H9 (cell line): ENCODE measurements at regions not wholly inside any gene's neighbourhood (a gene's known extent, or its start where the extent isn't known, plus 50 kb on each side); places are given as distances from the start of the nearest gene placed in this dataset.

Experiments used
- DNase-seq: peaks from one replicate; pipeline ENCODE4 v3.0.0-alpha.2; 2017
- H2AFZ ChIP-seq: one replicate; pipeline ENCODE4 v1.6.1; 2013; ENCODE audit warnings: mild to moderate bottlenecking, low read length, control low read depth, moderate library complexity
- H2AK5ac ChIP-seq: 2 replicates; pipeline ENCODE4 v1.6.1; 2013; ENCODE audit warnings: low read length, control low read depth, mixed read lengths; ENCODE audit not compliant: insufficient read length
- H2BK120ac ChIP-seq: one replicate; pipeline ENCODE4 v1.6.1; 2013; ENCODE audit warnings: low read depth, mild to moderate bottlenecking, low read length, control low read depth, inconsistent platforms; ENCODE audit not compliant: poor library complexity, severe bottlenecking
- H2BK12ac ChIP-seq: 2 replicates; pipeline ENCODE4 v1.6.1; 2013; ENCODE audit warnings: low read length, control low read depth, mixed read lengths, low read depth; ENCODE audit not compliant: insufficient read length
- H2BK15ac ChIP-seq: 2 replicates; pipeline ENCODE4 v1.6.1; 2013; ENCODE audit warnings: low read depth, low read length, control low read depth
- H2BK20ac ChIP-seq: one replicate; pipeline ENCODE4 v1.6.1; 2013; ENCODE audit warnings: low read depth, mild to moderate bottlenecking, low read length, control low read depth, inconsistent platforms; ENCODE audit not compliant: poor library complexity, severe bottlenecking
- H2BK5ac ChIP-seq: 2 replicates; pipeline ENCODE4 v1.6.1; 2013; ENCODE audit warnings: low read length, control low read depth, mixed read lengths; ENCODE audit not compliant: insufficient read length
- H3K14ac ChIP-seq: 2 replicates; pipeline ENCODE4 v1.6.1; 2013; ENCODE audit warnings: low read length, control low read depth; ENCODE audit not compliant: insufficient read depth
- H3K18ac ChIP-seq: 2 replicates; pipeline ENCODE4 v1.6.1; 2013; ENCODE audit warnings: low read depth, mild to moderate bottlenecking, mixed read lengths, low read length, control low read depth; ENCODE audit not compliant: insufficient read length
- H3K23ac ChIP-seq: 2 replicates; pipeline ENCODE4 v1.6.1; 2013; ENCODE audit warnings: low read length, control low read depth, mixed read lengths, low read depth; ENCODE audit not compliant: insufficient read length
- H3K23me2 ChIP-seq: 2 replicates; pipeline ENCODE4 v1.6.1; 2013; ENCODE audit warnings: low read depth, mild to moderate bottlenecking, mixed read lengths, low read length, control low read depth; ENCODE audit not compliant: insufficient read length, poor library complexity, severe bottlenecking
- H3K27ac ChIP-seq: 2 replicates; pipeline ENCODE4 v1.5.1; 2013; ENCODE audit warnings: low read length, control low read depth, mixed read lengths, low read depth; ENCODE audit not compliant: insufficient read length
- H3K27me3 ChIP-seq: 2 replicates; pipeline ENCODE4 v1.6.1; 2013; ENCODE audit warnings: low read length, control low read depth, inconsistent platforms; ENCODE audit not compliant: insufficient read depth
- H3K4ac ChIP-seq: 2 replicates; pipeline ENCODE4 v1.6.1; 2013; ENCODE audit warnings: low read depth, mild to moderate bottlenecking, control low read depth, inconsistent platforms, low read length, moderate library complexity
- H3K4me1 ChIP-seq: 2 replicates; pipeline ENCODE4 v1.6.1; 2013; ENCODE audit warnings: low read length, control low read depth, inconsistent platforms; ENCODE audit not compliant: insufficient read depth
- H3K4me2 ChIP-seq: 2 replicates; pipeline ENCODE4 v1.6.1; 2013; ENCODE audit warnings: low read length, control low read depth, mixed read lengths; ENCODE audit not compliant: insufficient read length, insufficient read depth
- H3K56ac ChIP-seq: 2 replicates; pipeline ENCODE4 v1.6.1; 2013; ENCODE audit warnings: low read depth, mild to moderate bottlenecking, mixed read lengths, low read length, control low read depth; ENCODE audit not compliant: insufficient read length
- H3K79me1 ChIP-seq: 2 replicates; pipeline ENCODE4 v1.6.1; 2013; ENCODE audit warnings: low read depth, mild to moderate bottlenecking, moderate library complexity, low read length, control low read depth, inconsistent platforms; ENCODE audit not compliant: insufficient read depth, poor library complexity, severe bottlenecking
- H3K79me2 ChIP-seq: 2 replicates; pipeline ENCODE4 v1.6.1; 2013; ENCODE audit warnings: low read length, control low read depth, inconsistent platforms; ENCODE audit not compliant: insufficient read depth
- H3K9ac ChIP-seq: 2 replicates; pipeline ENCODE4 v1.6.1; 2013; ENCODE audit warnings: low read length, control low read depth, mixed read lengths; ENCODE audit not compliant: insufficient read length; ENCODE audit errors: extremely low read depth
- H3K9me3 ChIP-seq: one replicate; pipeline ENCODE4 v1.6.1; 2013; ENCODE audit warnings: low read depth, low read length, inconsistent platforms; ENCODE audit not compliant: control insufficient read depth
- H3T11ph ChIP-seq: one replicate; pipeline ENCODE4 v1.6.1; 2013; ENCODE audit warnings: mild to moderate bottlenecking, low read length, control low read depth, inconsistent platforms
- H4K20me1 ChIP-seq: one replicate; pipeline ENCODE4 v1.6.1; 2013; ENCODE audit not compliant: control insufficient read depth, insufficient read length, insufficient read depth
- H4K5ac ChIP-seq: 2 replicates; pipeline ENCODE4 v1.6.1; 2013; ENCODE audit warnings: low read depth, mild to moderate bottlenecking, mixed read lengths, low read length, control low read depth; ENCODE audit not compliant: insufficient read length
- H4K8ac ChIP-seq: replicated peaks from 2 replicates; pipeline ENCODE4 v1.6.1; 2013; ENCODE audit warnings: low read length, control low read depth, mixed read lengths, low read depth; ENCODE audit not compliant: insufficient read length
- H4K91ac ChIP-seq: 2 replicates; pipeline ENCODE4 v1.6.1; 2013; ENCODE audit warnings: low read depth, mild to moderate bottlenecking, moderate library complexity, mixed read lengths, low read length, control low read depth; ENCODE audit not compliant: insufficient read length
- H3K27ac Mint-ChIP-seq, 3 experiments: 2 replicates in 2 of 3; 3 replicates in 1 of 3; pipeline ENCODE4 v1.8.0; 2020 to 2021; ENCODE audit warnings: mixed read lengths in 3 of 3, mild to moderate bottlenecking in 1 of 3, moderate library complexity in 1 of 3
- H3K27me3 Mint-ChIP-seq: 2 replicates; pipeline ENCODE4 v1.8.0; 2021; ENCODE audit warnings: low read depth, mild to moderate bottlenecking, moderate library complexity, mixed read lengths
- H3K36me3 Mint-ChIP-seq, 3 experiments: 2 replicates in 2 of 3; 3 replicates in 1 of 3; pipeline ENCODE4 v1.8.0; 2020 to 2021; ENCODE audit warnings: low read depth in 3 of 3, mixed read lengths in 3 of 3; ENCODE audit not compliant: insufficient read depth in 1 of 3
- H3K4me1 Mint-ChIP-seq, 2 experiments: 2 replicates each; pipeline ENCODE4 v1.8.0; 2020; ENCODE audit warnings: mixed read lengths in 2 of 2
- H3K4me3 Mint-ChIP-seq, 2 experiments: 2 replicates in 1 of 2; 3 replicates in 1 of 2; pipeline ENCODE4 v1.8.0; 2020 to 2021; ENCODE audit warnings: mild to moderate bottlenecking in 2 of 2, mixed read lengths in 2 of 2, moderate library complexity in 1 of 2
- H3K9me3 Mint-ChIP-seq, 2 experiments: 2 replicates in 1 of 2; 3 replicates in 1 of 2; pipeline ENCODE4 v1.8.0; 2020; ENCODE audit warnings: mild to moderate bottlenecking in 2 of 2, mixed read lengths in 2 of 2, moderate library complexity in 1 of 2
- WGBS: extraction: QIAGEN DNeasy Blood & Tissue Kit; methylation state at CpG from one replicate; pipeline ENCODE4 v1.1.7; 2013; ENCODE audit warnings: missing lambda C conversion rate, low lambda C conversion rate, mixed read lengths; ENCODE audit not compliant: insufficient read length; ENCODE audit errors: extremely low coverage; 5-methylcytosine and 5-hydroxymethylcytosine counted together
- TF ChIP-seq, protein P1 (sequence below): fragments of 200-600 bp; sonication (generic); conservative IDR thresholded peaks from 3 replicates; pipeline ENCODE4 v1.8.0; 2021; ENCODE audit warnings: antibody characterized with exemption, mild to moderate bottlenecking

DNA sequence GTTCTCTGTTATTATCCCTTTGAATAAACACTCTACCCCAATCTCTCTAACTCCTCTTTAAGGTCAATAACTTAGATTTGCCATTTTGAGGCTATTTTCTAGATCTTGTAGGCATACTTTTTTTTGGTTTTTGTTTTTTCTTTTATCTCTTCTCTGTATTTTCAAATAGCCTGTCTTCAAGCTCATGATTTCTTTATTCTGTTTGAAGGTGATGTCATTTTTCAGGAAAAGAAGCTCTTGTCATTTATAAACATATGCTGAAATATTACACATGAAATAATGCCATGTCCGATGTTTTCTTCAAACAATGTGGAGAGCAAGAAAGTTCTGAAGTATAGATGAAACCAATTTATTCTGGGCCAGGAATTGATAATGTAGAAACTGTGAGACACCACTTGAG, 57.5 kb upstream of the CABCOCO1 start:
- no peaks in the 10 kb centered on the region for H3K36me3 Mint-ChIP-seq
- no peak overlapping the region for H3K4me3 Mint-ChIP-seq

More for the DNA sequence above, 57.5 kb upstream of the CABCOCO1 start:
- H3K27ac ChIP-seq, result no peak overlapping the region
- no peak overlapping the region for H4K91ac ChIP-seq
- TF ChIP-seq, protein P1, sequence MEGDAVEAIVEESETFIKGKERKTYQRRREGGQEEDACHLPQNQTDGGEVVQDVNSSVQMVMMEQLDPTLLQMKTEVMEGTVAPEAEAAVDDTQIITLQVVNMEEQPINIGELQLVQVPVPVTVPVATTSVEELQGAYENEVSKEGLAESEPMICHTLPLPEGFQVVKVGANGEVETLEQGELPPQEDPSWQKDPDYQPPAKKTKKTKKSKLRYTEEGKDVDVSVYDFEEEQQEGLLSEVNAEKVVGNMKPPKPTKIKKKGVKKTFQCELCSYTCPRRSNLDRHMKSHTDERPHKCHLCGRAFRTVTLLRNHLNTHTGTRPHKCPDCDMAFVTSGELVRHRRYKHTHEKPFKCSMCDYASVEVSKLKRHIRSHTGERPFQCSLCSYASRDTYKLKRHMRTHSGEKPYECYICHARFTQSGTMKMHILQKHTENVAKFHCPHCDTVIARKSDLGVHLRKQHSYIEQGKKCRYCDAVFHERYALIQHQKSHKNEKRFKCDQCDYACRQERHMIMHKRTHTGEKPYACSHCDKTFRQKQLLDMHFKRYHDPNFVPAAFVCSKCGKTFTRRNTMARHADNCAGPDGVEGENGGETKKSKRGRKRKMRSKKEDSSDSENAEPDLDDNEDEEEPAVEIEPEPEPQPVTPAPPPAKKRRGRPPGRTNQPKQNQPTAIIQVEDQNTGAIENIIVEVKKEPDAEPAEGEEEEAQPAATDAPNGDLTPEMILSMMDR, result no peak
- H2BK12ac ChIP-seq, result no peak overlapping the region
- H3K23me2 ChIP-seq, result no peaks in the 10 kb centered on the region
- H2BK5ac ChIP-seq, result no peak overlapping the region
- H3K9me3 ChIP-seq, result no peaks in the 10 kb centered on the region
- no peak overlapping the region for H3K9ac ChIP-seq
- WGBS, result no CpG with 5 or more reads among the region's 1 CpG
- H3K27ac Mint-ChIP-seq, result no peak overlapping the region
- H3T11ph ChIP-seq, result no peak overlapping the region
- H3K18ac ChIP-seq, result no peak overlapping the region
- no peak overlapping the region for H2BK15ac ChIP-seq
- H3K79me2 ChIP-seq, result no peaks in the 10 kb centered on the region
- no peak overlapping the region for H2AK5ac ChIP-seq
- H3K56ac ChIP-seq, result no peak overlapping the region
- H3K79me1 ChIP-seq, result no peaks in the 10 kb centered on the region
- no peak overlapping the region for H3K4me2 ChIP-seq
- no peak overlapping the region for H3K23ac ChIP-seq
- no peak overlapping the region for H4K8ac ChIP-seq
- H3K9me3 Mint-ChIP-seq, result no peaks in the 10 kb centered on the region
- H3K4me1 Mint-ChIP-seq, result peaks cover 11 to 12% of the 10 kb centered on the region in 2 experiments
- H4K5ac ChIP-seq, result no peak overlapping the region
- H3K14ac ChIP-seq, result no peak overlapping the region
- H4K20me1 ChIP-seq, result no peaks in the 10 kb centered on the region
- H2BK120ac ChIP-seq, result no peak overlapping the region
- H2BK20ac ChIP-seq, result no peak overlapping the region
- H2AFZ ChIP-seq, result no peak overlapping the region
- H3K4ac ChIP-seq, result no peak overlapping the region
- H3K27me3 Mint-ChIP-seq, result no peaks in the 10 kb centered on the region
- H3K27me3 ChIP-seq, result no peaks in the 10 kb centered on the region
- no peak for DNase-seq
- no peaks in the 10 kb centered on the region for H3K4me1 ChIP-seq
